Ascending aorta (tissue), 2 donors: ENCODE measurements at regions not wholly inside any gene's neighbourhood (a gene's known extent, or its start where the extent isn't known, plus 50 kb on each side); places are given as distances from the start of the nearest gene placed in this dataset.

Experiments used
- DNase-seq, 2 donors: peaks; one replicate each; pipeline ENCODE4 v3.0.0-alpha.2; 2019; ENCODE audit warnings: low spot score in 2 of 2
- H3K27ac ChIP-seq, 2 donors: fragments of 200-600 bp; sonication (generic); one replicate each; pipeline ENCODE4 v1.5.1; 2016 to 2017; ENCODE audit warnings: mild to moderate bottlenecking in 1 of 2
- H3K27me3 ChIP-seq: fragments of 200-600 bp; sonication (generic); one replicate; pipeline ENCODE4 v1.5.1; 2017
- H3K36me3 ChIP-seq, 2 donors: fragments of 200-600 bp; sonication (generic); one replicate each; pipeline ENCODE4 v1.5.1; 2016
- H3K4me1 ChIP-seq, 2 donors: fragments of 200-600 bp; sonication (generic); one replicate each; pipeline ENCODE4 v1.5.1; 2016 to 2017; ENCODE audit warnings: mild to moderate bottlenecking in 1 of 2
- H3K4me3 ChIP-seq, 2 donors: fragments of 200-600 bp; sonication (generic); one replicate each; pipeline ENCODE4 v1.5.1; 2016 to 2017; ENCODE audit warnings: mild to moderate bottlenecking in 1 of 2
- H3K9me3 ChIP-seq, 2 donors: fragments of 200-600 bp; sonication (generic); one replicate each; pipeline ENCODE4 v1.5.1; 2016
- intact Hi-C: fragments of 100-400 bp; cut with DNase I; formaldehyde crosslinking; loops from one replicate; pipeline ENCODE4 v1.15.1; 2023
- TF ChIP-seq, protein P1 (sequence below), 3 experiments: fragments of 200-600 bp in 2 of 3; fragments of 450-650 bp in 1 of 3; sonication (generic) in 2 of 3; IDR thresholded peaks; one replicate each; pipeline ENCODE4 v1.5.1; 2016 to 2019; ENCODE audit warnings: antibody characterized with exemption in 3 of 3, mild to moderate bottlenecking in 1 of 3, moderate library complexity in 1 of 3

DNA sequence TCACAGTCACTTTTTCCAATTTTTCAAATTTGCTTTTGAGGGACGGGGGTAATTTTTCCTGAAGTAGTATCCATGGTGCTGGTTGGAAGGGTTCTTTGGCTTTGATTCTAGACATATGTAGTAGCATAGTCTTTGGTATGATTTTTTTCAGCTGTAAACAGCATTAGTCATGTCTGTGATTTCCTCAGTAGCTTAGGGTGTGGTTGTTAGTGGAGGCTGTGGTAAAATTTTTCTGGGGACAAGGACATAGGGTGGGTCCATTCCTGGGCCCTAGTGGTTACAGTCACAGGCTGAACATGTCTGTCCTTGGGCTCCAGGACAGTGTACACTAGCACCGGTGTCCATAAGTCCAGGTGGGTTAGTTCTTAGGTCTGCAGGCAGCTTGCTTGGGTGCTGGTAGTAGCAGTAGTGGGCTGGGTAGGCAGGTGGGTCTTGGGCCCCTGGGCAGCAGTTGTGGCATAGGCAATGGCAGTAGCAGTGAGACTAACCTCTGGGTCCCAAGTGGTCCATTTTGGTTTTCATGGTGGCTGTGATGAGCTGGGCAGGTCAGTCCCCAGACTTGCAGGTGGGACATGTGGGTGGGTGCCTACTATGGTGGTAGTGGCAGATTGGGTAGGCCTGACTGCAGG, 100.0 kb upstream of the CXCL14 start:
- intact Hi-C loops, result no loop called here
- H3K36me3 ChIP-seq, result no peaks in the 10 kb centered on the region
- peaks cover 7 to 17% of the 10 kb centered on the region in 2 donors for H3K9me3 ChIP-seq
- DNase-seq, result no peak
- H3K27ac ChIP-seq, result no peak overlapping the region
- H3K4me3 ChIP-seq, result no peak overlapping the region
- no peaks in the 10 kb centered on the region for H3K27me3 ChIP-seq
- TF ChIP-seq, protein P1, sequence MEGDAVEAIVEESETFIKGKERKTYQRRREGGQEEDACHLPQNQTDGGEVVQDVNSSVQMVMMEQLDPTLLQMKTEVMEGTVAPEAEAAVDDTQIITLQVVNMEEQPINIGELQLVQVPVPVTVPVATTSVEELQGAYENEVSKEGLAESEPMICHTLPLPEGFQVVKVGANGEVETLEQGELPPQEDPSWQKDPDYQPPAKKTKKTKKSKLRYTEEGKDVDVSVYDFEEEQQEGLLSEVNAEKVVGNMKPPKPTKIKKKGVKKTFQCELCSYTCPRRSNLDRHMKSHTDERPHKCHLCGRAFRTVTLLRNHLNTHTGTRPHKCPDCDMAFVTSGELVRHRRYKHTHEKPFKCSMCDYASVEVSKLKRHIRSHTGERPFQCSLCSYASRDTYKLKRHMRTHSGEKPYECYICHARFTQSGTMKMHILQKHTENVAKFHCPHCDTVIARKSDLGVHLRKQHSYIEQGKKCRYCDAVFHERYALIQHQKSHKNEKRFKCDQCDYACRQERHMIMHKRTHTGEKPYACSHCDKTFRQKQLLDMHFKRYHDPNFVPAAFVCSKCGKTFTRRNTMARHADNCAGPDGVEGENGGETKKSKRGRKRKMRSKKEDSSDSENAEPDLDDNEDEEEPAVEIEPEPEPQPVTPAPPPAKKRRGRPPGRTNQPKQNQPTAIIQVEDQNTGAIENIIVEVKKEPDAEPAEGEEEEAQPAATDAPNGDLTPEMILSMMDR (IDR thresholded peaks at IDR 0.05), result no peak
- no peaks in the 10 kb centered on the region for H3K4me1 ChIP-seq

DNA sequence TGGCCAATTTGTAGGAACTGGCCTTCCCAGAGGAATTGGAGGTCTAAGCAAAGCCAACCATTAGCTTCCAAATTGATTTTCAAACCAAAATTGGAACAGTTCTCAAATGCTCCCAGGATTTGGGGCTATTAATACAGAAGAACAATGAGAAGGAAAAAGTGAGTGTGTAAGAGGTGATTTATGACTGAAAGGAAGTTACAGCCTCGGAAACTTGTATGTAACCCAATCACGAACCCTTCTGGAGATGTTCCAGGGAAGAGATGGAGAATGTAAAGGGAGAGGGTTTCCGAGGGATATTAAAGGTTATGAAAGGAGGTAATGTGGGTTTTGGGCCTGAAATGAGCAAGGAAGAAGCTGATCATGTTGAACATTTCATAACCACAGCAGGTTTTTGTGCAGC, 93.2 kb upstream of the CXCL14 start:
- no peak for DNase-seq
- no peaks in the 10 kb centered on the region for H3K36me3 ChIP-seq
- H3K27me3 ChIP-seq, result no peaks in the 10 kb centered on the region
- H3K4me3 ChIP-seq, result no peak overlapping the region
- intact Hi-C loops, result no loop called here
- H3K27ac ChIP-seq, result no peak overlapping the region
- peaks cover 0 to 5% of the 10 kb centered on the region in 2 donors for H3K9me3 ChIP-seq
- no peaks in the 10 kb centered on the region for H3K4me1 ChIP-seq
- TF ChIP-seq, protein P1 (IDR thresholded peaks at IDR 0.05), result no peak

DNA sequence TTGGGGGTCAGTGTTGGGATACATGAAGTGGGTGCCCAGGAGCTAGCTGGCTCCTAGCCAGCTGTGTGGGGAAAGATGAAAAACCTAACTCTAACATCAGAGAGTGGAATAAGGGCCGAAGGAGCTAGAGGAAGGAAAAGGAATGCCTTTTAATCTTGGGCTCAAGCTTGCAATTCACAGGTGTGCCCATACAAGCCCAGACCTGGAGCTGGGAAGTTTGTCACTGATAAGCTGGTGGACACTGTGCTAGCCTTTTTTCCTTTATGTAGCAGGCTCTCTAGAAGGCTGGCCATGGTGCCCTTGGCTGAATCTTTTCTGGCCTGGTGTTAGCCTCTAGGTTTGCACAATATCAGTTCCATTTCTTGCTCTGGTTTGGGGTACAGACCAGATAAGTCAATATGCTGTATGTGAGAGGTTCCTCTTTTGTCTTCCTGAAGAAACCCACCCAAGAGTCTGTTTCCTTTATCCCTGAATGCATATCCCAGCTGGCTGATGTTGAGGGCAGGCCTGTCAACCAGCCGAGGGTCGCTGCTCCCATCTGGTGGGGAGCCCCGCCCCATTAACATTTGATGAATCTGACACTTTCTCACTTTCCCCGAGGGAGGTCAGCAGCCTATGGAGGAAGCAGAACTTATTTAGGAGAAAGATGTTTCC, 92.4 kb upstream of the CXCL14 start:
- DNase-seq, result no peak
- Histone ChIP-seq H3K27ac (no peak overlapping the region), H3K4me1 (no peaks in the 10 kb centered on the region), H3K9me3 (peaks cover 0 to 5% of the 10 kb centered on the region in 2 donors), H3K36me3 (no peaks in the 10 kb centered on the region), H3K4me3 (no peak overlapping the region), H3K27me3 (no peaks in the 10 kb centered on the region)
- TF ChIP-seq, protein P1 (IDR thresholded peaks at IDR 0.05), result no peak
- intact Hi-C loops, result no loop called here

DNA sequence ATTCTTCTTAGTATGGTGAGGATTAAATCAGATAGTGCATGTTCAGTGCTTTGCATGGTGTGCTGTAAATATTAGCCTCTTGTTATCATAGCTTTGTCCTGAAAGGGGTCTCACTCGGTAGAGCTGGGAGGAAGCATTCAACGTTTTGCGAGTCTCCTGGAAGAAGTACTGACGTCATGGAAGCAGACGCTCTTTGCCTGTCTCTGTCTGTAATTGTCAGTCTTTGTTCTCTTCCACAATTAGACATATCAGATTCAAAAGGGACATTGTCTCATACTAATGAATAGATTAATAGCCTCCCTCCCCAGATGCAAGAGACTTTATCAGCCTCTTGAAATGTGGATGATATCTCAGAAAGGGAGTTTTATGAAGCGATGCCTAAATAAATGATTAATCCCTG, 91.8 kb upstream of the CXCL14 start:
- Histone ChIP-seq H3K27me3 (no peaks in the 10 kb centered on the region), H3K9me3 (peaks cover 0 to 5% of the 10 kb centered on the region in 2 donors), H3K27ac (no peak overlapping the region), H3K4me1 (no peaks in the 10 kb centered on the region), H3K4me3 (no peak overlapping the region), H3K36me3 (no peaks in the 10 kb centered on the region)
- no peak for DNase-seq
- intact Hi-C loops, result no loop called here
- TF ChIP-seq, protein P1 (IDR thresholded peaks at IDR 0.05), result no peak

DNA sequence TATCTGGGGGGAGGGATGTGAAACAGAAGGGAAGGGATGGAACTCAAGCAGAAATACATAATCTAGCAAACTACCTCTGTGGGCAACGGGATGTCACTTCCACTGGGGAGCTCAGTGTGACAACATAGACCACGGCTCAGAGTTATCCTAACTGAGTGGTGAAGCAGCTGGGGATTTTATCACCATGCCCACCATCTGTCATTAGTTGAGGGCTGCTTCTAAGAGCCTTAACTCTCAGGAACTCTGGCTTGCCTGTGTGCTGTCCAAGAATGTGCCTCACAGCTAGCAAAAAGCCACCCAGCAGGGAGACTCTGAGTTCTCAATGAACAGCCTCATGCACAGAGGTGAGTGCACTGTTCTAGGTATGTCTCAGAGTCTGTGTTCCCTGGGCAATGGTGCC, 90.6 kb upstream of the CXCL14 start:
- Histone ChIP-seq H3K27me3 (no peaks in the 10 kb centered on the region), H3K36me3 (no peaks in the 10 kb centered on the region), H3K4me3 (no peak overlapping the region), H3K4me1 (no peaks in the 10 kb centered on the region), H3K27ac (no peak overlapping the region), H3K9me3 (no peaks in the 10 kb centered on the region)
- no peak for DNase-seq
- intact Hi-C loops, result no loop called here
- TF ChIP-seq, protein P1 (IDR thresholded peaks at IDR 0.05), result no peak
